HG03060 (cell line): ENCODE measurements at regions not wholly inside any gene's neighbourhood (a gene's known extent, or its start where the extent isn't known, plus 50 kb on each side); places are given as distances from the start of the nearest gene placed in this dataset.
"Not testable (repeated sequence)": the region's sequence is repeated elsewhere in the genome, so short reads cannot be mapped to it uniquely, and the experiment has no call there.

Source experiments
- ATAC-seq: cut with Tn5 transposase; IDR thresholded peaks from one replicate; pipeline ENCODE4 v1.9.1; 2021; ENCODE audit warnings: low read depth, moderate number of reproducible peaks; ENCODE audit not compliant: unreplicated experiment

DNA sequence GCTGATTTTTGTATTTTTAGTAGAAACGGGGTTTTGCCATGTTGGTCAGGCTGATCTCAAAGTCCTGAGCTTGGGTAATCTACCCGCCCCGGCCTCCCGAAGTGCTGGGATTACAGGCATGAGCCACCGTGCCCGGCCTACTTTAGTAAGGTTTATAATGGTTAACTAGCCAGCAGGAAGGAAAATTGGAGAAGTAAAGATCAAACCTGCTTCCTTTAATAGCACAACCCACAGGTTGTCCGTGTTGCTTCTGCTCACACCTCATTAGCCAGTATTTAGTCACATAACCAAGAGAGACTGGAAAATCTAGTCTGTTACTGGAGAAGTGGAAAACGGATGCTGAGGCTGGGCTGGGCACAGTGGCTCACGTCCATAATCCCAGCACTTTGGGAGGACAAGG, 51.9 kb upstream of the TBL1XR1 start:
- ATAC-seq = no peak

DNA sequence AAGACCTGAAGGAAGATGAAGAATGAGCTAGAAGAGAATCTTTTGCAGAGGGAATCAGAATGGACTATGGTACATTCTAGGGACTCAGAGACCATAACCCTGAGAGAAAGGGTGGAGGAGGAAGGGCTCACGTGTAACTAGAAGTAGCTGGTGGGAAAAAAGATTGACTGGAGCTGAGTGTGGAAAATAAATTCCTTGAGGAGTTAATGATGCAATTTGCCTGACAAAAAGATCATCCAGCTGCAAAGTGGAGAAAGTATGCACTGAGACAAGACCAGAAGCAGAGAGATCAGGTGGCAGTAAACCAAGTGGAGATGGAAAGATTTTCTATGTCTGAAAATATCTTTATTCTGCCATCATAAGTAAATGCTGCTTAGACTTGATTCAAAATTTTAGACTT, 52.9 kb upstream of the TBL1XR1 start:
- ATAC-seq = no peak

DNA sequence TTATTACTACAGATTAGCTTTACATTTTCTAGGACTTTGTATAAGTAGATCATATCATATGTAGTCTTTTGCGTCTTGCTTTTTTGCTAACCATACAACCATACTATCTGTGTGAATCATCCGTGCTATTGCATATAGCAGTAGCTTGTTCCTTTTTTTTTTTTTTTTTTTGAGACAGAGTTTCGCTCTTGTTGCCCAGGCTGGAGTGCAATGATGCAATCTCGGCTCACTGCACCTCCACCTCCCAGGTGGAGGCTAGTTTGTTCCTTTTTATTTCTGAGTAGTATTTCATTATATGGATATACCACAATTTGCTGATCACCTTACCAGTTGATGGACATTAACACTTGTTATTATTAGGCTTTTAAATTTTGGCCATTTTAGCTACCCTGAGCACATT, 54.5 kb upstream of the TBL1XR1 start:
- ATAC-seq = peak; percentile 40

DNA sequence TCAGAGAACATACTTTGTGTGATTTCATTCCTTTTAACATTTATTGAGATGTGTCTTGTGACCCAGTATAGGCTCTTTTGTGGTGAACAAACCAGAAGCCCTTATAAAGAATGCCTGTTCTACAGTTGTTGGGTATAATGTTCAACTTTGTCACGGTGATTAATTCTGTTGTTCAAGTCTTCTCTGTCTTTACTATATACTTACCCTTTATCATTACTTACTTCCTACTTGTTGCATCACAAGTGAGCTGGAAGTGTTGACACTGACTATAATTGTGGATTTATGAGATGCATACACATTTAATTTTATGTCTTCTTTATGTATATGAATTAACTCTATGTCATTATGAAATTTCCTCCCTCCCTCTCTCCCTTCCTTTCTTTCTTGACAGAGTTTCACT, 59.7 kb upstream of the TBL1XR1 start:
- ATAC-seq = no peak

- no peak for ATAC-seq
Observed at GRCh38 chr3:177257625-177258024, 60.3 kb upstream of the TBL1XR1 start.

DNA sequence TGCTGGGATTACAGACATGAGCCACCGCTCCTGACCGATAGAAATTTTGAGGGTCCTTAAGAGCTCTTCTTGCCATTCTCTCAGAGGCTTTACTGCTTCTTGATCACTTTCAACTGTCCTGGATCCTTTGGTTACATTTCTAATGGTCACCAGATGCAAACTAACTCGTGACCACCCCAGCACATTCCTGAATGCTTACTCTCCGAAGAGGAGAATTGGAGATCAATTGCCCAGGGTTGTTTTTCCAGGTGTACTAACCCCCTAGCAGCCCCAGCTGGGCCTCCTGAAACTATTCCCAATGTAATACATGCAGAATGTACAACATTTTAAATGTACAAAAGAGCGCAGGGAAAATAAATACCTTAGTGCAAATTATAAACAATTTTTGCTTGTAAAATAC, 65.1 kb upstream of the TBL1XR1 start:
- no peak for ATAC-seq

GRCh38 chr3:177263615-177264368, 66.5 kb upstream of the TBL1XR1 start:
- no peak for ATAC-seq

DNA sequence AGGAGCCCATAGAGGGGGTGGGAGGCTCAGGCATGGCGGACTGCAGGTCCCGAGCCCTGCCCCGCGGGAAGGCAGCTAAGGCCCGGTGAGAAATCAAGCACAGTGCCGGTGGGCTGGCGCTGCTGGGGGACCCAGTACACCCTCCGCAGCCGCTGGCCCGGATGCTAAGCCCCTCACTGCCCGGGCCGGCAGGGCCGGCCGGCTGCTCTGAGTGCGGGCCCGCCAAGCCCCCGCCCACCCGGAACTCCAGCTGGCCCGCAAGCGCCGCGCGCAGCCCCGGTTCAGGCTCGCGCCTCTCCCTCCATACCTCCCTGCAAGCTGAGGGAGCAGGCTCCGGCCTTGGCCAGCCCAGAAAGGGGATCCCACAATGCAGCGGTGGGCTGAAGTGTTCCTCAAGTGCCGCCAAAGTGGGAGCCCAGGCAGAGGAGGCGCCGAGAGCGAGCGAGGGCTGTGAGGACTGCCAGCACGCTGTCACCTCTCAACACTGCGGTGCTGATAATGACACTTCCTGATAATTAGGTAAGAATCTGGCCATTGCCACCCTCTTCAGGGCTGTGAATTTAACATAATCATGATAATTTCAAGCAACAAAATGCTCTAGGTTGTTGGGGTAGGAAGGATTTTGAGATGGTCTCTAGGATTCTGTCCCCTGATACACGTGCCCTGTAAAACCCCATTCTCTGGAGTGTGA, 74.7 kb upstream of the TBL1XR1 start:
- not testable (repeated sequence) for ATAC-seq

GRCh38 chr3:177278016-177278415, 80.7 kb upstream of the TBL1XR1 start:
- no peak for ATAC-seq

GRCh38 chr3:177279118-177279815, 82.0 kb upstream of the TBL1XR1 start:
- no peak for ATAC-seq

DNA sequence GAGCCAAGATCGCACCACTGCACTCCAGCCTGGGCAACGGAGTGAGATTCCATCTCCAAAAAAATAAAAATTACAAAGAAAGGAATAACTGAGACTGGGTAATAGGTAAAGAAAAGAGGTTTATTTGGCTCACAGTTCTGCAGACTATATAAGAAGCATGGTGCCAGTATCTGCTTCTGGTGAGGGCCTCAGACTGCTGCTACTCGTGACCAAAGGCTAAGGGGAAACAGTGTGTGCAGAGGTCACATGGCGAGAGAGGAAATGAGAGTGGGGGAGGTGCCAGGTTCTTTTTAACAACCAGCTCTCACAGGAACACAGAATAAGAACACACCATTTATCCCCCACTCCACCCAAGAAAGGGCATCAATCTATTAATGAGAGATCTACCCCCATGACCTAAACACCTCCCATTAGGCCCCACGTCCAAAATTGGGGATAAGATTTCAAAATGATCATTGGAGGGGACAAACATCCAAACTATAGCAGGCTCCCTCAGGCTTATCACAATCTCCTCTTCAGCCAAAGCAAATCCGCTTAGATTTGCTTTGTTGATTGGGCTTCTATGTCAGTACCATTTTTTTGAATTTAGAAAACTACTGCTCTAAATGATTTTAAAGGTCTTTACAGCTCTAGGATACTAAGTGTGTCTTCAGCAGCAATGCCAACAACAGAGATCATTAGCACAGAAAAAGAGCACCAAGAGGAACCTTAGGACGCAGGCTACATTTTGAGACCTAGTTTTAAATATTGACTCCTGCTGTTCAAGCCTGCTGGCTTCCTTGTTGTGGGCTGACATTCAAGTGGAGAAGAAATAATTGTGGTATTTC, 84.2 kb upstream of the TBL1XR1 start:
- no peak for ATAC-seq

GRCh38 chr3:177282119-177282655, 84.9 kb upstream of the TBL1XR1 start:
- ATAC-seq = no peak

DNA sequence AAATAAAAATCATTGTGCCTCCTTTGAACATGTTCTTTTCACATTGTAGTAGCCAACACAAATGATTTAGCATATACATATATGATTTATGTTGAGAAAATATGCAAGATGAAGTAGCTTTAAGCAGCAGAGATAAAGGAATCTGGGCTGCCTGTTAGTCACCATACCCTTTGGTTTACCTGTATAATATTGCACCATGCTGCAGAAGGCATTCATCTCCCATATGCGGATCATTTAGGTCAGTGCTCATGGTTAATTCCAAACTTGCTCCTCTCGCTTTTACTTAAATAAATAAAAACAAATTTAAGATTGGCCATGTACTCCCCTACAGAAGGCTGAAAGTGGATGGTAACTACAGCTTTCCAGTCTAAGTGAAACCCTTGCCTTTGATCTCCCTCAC, 86.7 kb upstream of the TBL1XR1 start:
- ATAC-seq = no peak

DNA sequence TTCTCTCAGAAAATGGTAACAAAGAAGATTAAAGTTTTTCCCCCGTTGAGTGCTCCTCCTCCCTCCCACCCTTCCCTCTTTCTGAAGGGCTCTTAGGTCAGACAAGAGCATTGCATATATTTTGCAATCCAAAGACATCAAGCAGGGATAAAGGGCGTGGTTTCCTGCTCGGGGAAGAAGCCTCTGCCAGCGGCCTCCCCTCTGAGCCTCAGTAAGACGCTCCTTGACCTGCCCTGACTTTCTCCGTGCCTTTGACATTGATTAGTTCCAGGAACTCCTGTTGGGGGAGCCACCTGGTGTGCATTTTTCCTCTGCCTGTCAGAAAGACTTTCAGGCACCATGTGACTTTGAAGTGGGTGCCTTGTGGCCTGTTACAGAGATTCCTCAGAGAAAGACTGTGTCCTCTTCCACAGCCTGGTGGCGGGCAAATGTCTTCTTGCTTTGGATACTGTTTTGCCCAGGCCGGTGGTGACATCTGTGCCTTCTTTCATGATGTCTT, 87.2 kb upstream of the TBL1XR1 start:
- ATAC-seq = no peak

DNA sequence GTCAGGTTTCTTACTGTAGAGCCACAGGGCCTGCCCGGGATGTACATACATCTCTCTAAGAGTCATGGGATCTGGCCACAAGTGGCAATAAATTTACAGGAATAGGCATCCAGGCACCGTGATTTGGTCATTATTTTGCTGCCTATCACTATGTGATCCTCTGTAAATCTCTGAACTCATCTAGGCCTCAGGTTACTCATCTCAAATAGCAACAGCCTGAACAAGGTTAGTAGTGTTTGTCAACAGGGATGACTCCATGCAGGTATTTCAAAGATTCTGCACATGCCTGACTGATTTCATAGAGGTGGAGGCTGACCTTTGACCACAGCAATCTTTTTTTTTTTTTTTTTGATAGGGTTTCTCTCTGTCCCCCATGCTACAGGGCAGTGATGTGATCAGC, 88.8 kb upstream of the TBL1XR1 start:
- no peak for ATAC-seq

GRCh38 chr3:177287231-177287630, 89.9 kb upstream of the TBL1XR1 start:
- ATAC-seq = no peak

DNA sequence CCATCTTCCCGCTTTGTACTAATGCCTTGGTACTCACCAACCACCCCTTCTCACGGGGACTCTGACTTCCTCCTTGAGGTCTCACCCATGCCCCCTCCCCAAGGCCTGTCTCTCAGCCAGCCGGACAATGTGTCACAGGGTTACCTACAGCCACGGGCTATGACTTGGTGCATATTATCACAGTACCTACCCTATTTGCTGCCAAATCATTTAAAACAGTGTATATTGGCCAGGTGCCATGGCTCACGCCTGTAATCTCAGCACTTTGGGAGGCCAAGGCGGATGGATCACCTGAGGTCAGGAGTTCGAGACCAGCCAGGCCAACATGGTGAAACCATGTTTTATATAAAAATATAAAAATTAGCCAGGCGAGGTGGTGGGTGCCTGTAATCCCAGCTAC, 93.4 kb upstream of the TBL1XR1 start:
- ATAC-seq = no peak

DNA sequence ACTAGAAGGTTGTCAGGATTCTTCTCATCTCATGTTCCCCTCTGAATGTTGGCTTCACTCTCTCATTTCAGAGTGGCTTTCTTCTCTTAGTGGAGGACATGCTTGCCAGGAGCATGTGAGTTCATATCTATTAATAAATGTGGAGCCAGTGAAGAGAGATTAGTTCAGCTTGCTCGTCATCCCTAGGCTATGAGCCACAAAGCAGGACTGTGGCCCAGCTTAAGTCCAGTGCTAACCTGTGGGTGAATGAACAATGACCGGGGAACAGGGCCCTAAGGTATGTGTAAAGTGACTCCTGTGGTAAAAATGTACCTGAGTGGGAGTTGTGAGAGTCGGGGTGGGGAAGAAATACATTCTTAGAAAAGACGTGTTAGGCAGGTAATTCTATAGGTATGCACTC, 96.9 kb upstream of the TBL1XR1 start:
- ATAC-seq = no peak

DNA sequence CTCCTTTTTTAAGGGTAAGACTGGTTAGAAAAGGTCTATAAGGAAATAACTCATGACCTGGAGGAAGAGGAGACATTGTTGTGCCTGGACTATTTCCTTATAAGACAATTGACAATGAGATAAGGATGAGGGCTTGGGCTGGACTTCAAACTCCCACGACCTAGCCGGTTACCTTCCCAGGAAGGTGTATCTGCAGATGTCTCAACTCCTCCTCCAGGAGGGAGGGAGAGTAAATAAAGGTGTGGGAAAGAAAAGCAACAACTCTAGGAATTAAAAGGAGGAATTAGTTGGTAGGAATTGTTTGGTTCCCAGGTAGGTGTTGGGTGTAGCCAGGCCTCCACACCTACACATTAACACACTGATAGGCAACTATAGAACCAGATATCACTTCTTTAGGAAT, 97.8 kb upstream of the TBL1XR1 start:
- ATAC-seq = no peak

GRCh38 chr3:177299250-177299649, 102.0 kb upstream of the TBL1XR1 start:
- no peak for ATAC-seq
